ENCODE measurements at regions not wholly inside any gene's neighbourhood (a gene's known extent, or its start where the extent isn't known, plus 50 kb on each side); places are given as distances from the start of the nearest gene placed in this dataset.

DNA sequence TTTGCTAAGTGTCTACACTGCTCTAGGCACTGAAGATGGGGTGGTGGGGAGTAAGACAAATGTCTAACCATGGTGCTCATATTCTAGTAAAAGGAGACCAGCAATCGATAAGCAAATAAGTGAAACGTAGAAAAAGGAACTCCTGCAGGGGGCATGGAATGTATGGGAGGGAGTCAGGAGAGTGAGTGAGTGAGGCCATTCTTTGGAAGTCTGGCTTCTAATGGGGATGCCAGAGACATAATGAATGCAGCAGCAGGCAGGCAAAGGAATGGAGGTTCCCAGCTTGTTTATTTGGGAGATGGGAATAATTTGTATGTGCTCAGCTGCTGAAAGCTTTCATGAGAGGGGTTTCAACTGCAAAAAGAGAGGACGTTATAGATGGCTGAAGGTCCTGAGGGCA lies 216.4 kb upstream of the DYNLRB2 start:
- TF ChIP-seq CTCF (IDR thresholded peaks at IDR 0.05) (no peak), TCF7L2 (IDR thresholded peaks at IDR 0.05; ENCODE audit: low read depth, low read length) (no peak), POLR2AphosphoS5 (IDR thresholded peaks at IDR 0.05; ENCODE audit: low read depth, low read length) (no peak), SIN3A (IDR thresholded peaks at IDR 0.05; ENCODE audit: borderline replicate concordance, insufficient read depth, low read depth, low read length) (no peak)
- TF ChIP-seq, protein P1, sequence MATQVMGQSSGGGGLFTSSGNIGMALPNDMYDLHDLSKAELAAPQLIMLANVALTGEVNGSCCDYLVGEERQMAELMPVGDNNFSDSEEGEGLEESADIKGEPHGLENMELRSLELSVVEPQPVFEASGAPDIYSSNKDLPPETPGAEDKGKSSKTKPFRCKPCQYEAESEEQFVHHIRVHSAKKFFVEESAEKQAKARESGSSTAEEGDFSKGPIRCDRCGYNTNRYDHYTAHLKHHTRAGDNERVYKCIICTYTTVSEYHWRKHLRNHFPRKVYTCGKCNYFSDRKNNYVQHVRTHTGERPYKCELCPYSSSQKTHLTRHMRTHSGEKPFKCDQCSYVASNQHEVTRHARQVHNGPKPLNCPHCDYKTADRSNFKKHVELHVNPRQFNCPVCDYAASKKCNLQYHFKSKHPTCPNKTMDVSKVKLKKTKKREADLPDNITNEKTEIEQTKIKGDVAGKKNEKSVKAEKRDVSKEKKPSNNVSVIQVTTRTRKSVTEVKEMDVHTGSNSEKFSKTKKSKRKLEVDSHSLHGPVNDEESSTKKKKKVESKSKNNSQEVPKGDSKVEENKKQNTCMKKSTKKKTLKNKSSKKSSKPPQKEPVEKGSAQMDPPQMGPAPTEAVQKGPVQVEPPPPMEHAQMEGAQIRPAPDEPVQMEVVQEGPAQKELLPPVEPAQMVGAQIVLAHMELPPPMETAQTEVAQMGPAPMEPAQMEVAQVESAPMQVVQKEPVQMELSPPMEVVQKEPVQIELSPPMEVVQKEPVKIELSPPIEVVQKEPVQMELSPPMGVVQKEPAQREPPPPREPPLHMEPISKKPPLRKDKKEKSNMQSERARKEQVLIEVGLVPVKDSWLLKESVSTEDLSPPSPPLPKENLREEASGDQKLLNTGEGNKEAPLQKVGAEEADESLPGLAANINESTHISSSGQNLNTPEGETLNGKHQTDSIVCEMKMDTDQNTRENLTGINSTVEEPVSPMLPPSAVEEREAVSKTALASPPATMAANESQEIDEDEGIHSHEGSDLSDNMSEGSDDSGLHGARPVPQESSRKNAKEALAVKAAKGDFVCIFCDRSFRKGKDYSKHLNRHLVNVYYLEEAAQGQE (IDR thresholded peaks at IDR 0.05; ENCODE audit: insufficient read depth in 1 of 2, low read depth in 2 of 2, low read length in 1 of 2) = no peak
